Fibroblast of the aortic adventitia (primary cell): ENCODE measurements at regions not wholly inside any gene's neighbourhood (a gene's known extent, or its start where the extent isn't known, plus 50 kb on each side); places are given as distances from the start of the nearest gene placed in this dataset.

Experiments used
- DNase-seq: peaks from one replicate; pipeline ENCODE4 v3.0.0-alpha.2; 2010; ENCODE audit warnings: low read depth
- H3K4me3 ChIP-seq: 2 replicates; pipeline ENCODE4 v1.5.1; 2011; ENCODE audit warnings: low read depth, mild to moderate bottlenecking, control low read depth, low read length, moderate library complexity
- CTCF ChIP-seq: IDR thresholded peaks from 2 replicates; pipeline ENCODE4 v1.5.1; 2011; ENCODE audit warnings: mild to moderate bottlenecking, low read length, control low read depth, inconsistent platforms; ENCODE audit not compliant: insufficient read depth

DNA sequence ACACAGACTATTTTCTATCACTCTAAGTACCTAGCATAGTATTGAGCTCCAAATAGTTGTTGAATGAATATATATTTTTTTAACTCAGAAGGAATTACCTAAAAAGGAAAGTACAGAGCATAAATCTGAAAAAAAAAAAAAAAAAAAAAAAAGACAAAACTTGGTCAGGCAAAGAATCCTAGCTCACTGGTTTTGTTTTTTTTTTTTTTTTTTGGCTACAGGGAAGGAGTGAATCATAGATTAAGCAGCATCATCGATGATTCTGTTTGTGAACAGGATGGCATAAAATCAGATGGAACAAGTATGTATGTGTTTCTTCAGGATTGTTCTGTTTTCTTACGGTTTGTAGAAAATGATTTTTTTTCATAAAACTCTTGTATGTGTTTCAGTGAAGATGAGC, 66.1 kb upstream of the BCAT1 start:
- TF ChIP-seq CTCF = no peak
- H3K4me3 ChIP-seq = no peak overlapping the region
- DNase-seq = peak; percentile 21

- H3K4me3 ChIP-seq = no peak overlapping the region
- no peak for DNase-seq
- no peak for TF ChIP-seq CTCF
Measured at GRCh38 chr12:25013061-25013460, 64.2 kb upstream of the BCAT1 start.

- H3K4me3 ChIP-seq = no peak overlapping the region
- no peak for TF ChIP-seq CTCF
- DNase-seq = no peak
Measured at GRCh38 chr12:25009496-25010092, 60.7 kb upstream of the BCAT1 start.

GRCh38 chr12:25005376-25005775, 56.5 kb upstream of the BCAT1 start:
- TF ChIP-seq CTCF = no peak
- DNase-seq = no peak
- H3K4me3 ChIP-seq = no peak overlapping the region

- H3K4me3 ChIP-seq = no peak overlapping the region
- no peak for TF ChIP-seq CTCF
- no peak for DNase-seq
Measured at GRCh38 chr12:25004447-25004846, 55.5 kb upstream of the BCAT1 start.

GRCh38 chr12:25001311-25001710, 52.4 kb upstream of the BCAT1 start:
- no peak overlapping the region for H3K4me3 ChIP-seq
- no peak for DNase-seq
- no peak for TF ChIP-seq CTCF
